Loucy (cell line): ENCODE measurements at regions not wholly inside any gene's neighbourhood (a gene's known extent, or its start where the extent isn't known, plus 50 kb on each side); places are given as distances from the start of the nearest gene placed in this dataset.

Experiments used
- EZH2phosphoT487 ChIP-seq: fragments of 200-600 bp; IDR thresholded peaks from 2 replicates; pipeline ENCODE4 v1.6.1; 2018; ENCODE audit warnings: antibody characterized with exemption, mild to moderate bottlenecking, moderate library complexity, borderline replicate concordance
- TF ChIP-seq, protein P1 (sequence below): fragments of 200-600 bp; sonication (generic); conservative IDR thresholded peaks from 2 replicates; pipeline ENCODE4 v1.5.1; 2014; ENCODE audit warnings: mild to moderate bottlenecking, antibody characterized with exemption, low read length

DNA sequence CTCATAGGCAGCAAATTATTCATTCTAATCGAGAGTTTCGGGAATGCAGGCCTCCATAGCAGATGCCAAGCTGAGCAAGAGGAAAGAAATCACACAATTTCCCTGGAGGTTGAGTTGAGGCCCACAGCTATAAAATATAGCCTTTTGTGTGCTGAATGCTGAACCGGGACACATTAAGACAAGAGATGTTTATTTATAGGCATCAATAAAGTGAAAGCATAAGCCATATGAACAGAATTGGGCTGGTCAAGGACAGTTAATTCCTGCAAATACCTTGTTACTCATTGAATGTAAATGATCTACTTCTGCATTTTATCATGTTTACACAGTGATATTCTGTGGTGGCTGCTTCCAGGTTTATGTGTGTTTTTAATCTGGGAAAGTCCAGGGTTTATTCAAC, 461.7 kb downstream of the KLF12 start:
- TF ChIP-seq, protein P1, sequence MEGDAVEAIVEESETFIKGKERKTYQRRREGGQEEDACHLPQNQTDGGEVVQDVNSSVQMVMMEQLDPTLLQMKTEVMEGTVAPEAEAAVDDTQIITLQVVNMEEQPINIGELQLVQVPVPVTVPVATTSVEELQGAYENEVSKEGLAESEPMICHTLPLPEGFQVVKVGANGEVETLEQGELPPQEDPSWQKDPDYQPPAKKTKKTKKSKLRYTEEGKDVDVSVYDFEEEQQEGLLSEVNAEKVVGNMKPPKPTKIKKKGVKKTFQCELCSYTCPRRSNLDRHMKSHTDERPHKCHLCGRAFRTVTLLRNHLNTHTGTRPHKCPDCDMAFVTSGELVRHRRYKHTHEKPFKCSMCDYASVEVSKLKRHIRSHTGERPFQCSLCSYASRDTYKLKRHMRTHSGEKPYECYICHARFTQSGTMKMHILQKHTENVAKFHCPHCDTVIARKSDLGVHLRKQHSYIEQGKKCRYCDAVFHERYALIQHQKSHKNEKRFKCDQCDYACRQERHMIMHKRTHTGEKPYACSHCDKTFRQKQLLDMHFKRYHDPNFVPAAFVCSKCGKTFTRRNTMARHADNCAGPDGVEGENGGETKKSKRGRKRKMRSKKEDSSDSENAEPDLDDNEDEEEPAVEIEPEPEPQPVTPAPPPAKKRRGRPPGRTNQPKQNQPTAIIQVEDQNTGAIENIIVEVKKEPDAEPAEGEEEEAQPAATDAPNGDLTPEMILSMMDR = no peak
- no peak for TF ChIP-seq EZH2phosphoT487
